HCT116 (cell line): ENCODE measurements at regions not wholly inside any gene's neighbourhood (a gene's known extent, or its start where the extent isn't known, plus 50 kb on each side); places are given as distances from the start of the nearest gene placed in this dataset.

ENCODE experiments used
- ATAC-seq: fragments of 200-7000 bp; cut with Tn5 transposase; 2 replicates; pipeline ENCODE4 v1.9.1; 2020; ENCODE audit warnings: mild to moderate bottlenecking, moderate library complexity
- BruUV-seq: library from RNA; stranded (reverse); fragments of 400-500 nt; replicated peaks from 2 replicates; lab custom pipeline; 2021; lab: Mats Ljungman, UMichigan
- CTCF ChIA-PET: fragments of 300-600 bp; sonication (Branson Sonifier 250); formaldehyde crosslinking; loops from one replicate; lab custom pipeline; 2021; ENCODE audit warnings: antibody characterized with exemption; lab: Charles Lee
- POLR2A ChIA-PET: fragments of 300-600, 350-600 bp; sonication (Branson Sonifier 250); formaldehyde crosslinking; loops from one replicate; lab custom pipeline; 2021; ENCODE audit warnings: antibody characterized with exemption; lab: Charles Lee
- RAD21 ChIA-PET, 2 experiments: fragments of 300-600 bp; sonication (Branson Sonifier 250); formaldehyde crosslinking; loops; one replicate each; lab custom pipeline; 2023; ENCODE audit warnings: low total read pairs in 2 of 2; ENCODE audit not compliant: uncharacterized antibody in 2 of 2, unreplicated experiment in 2 of 2, low non-redundant PET in 1 of 2; lab: Charles Lee
- DNase-seq: peaks from one replicate; pipeline ENCODE4 v3.0.0-alpha.2; 2010; ENCODE audit warnings: low read depth, low spot score
- H2AFZ ChIP-seq: fragments of 200-600 bp; shearing (Covaris generic), sonication (generic); 2 replicates; pipeline ENCODE4 v1.6.1; 2017; ENCODE audit warnings: low read depth, mixed run types, mixed read lengths, antibody characterized with exemption, low read length; ENCODE audit not compliant: poor library complexity, severe bottlenecking
- H3K27ac ChIP-seq: 2 replicates; pipeline ENCODE4 v1.5.1; 2012; ENCODE audit warnings: low read depth, low read length
- H3K27me3 ChIP-seq: fragments of 200-600 bp; sonication (generic); 2 replicates; pipeline ENCODE4 v1.6.1; 2016; ENCODE audit warnings: mixed run types, low read length, mixed read lengths; ENCODE audit not compliant: insufficient read depth
- H3K36me3 ChIP-seq, 2 experiments: fragments of 200-500 bp in 1 of 2; fragments of 200-600 bp in 1 of 2; sonication (Bioruptor generic) in 1 of 2; sonication (generic) in 1 of 2; 2 replicates each; pipeline versions ENCODE4 v1.5.1 to v1.6.1; 2014 to 2016; ENCODE audit warnings: low read length in 2 of 2, inconsistent platforms in 1 of 2, mixed read lengths in 1 of 2, mixed run types in 1 of 2; ENCODE audit not compliant: insufficient read depth in 2 of 2, control insufficient read depth in 1 of 2
- H3K4me1 ChIP-seq, 2 experiments: fragments of 200-600 bp in 1 of 2; sonication (generic) in 1 of 2; 2 replicates each; pipeline versions ENCODE4 v1.5.1 to v1.6.1; 2012 to 2017; ENCODE audit warnings: low read length in 2 of 2, inconsistent platforms in 1 of 2, mild to moderate bottlenecking in 1 of 2, mixed read lengths in 1 of 2, mixed run types in 1 of 2, moderate library complexity in 1 of 2; ENCODE audit not compliant: insufficient read depth in 2 of 2, control insufficient read depth in 1 of 2
- H3K4me2 ChIP-seq: fragments of 200-600 bp; sonication (generic); 2 replicates; pipeline ENCODE4 v1.6.1; 2017; ENCODE audit warnings: mixed run types, low read length, mixed read lengths
- H3K4me3 ChIP-seq, 2 experiments: fragments of 200-600 bp in 1 of 2; sonication (generic) in 1 of 2; replicated peaks in 1 of 2; 2 replicates each; pipeline ENCODE4 v1.5.1; 2011 to 2016; ENCODE audit warnings: low read length in 2 of 2, control low read depth in 1 of 2, low read depth in 1 of 2, mild to moderate bottlenecking in 1 of 2, mixed read lengths in 1 of 2, mixed run types in 1 of 2
- H3K79me2 ChIP-seq: fragments of 200-600 bp; sonication (generic); 2 replicates; pipeline ENCODE4 v1.6.1; 2017; ENCODE audit warnings: mild to moderate bottlenecking, mixed run types, low read length, moderate library complexity, mixed read lengths; ENCODE audit not compliant: insufficient read depth
- H3K9ac ChIP-seq: fragments of 200-600 bp; sonication (generic); 2 replicates; pipeline ENCODE4 v1.6.1; 2016; ENCODE audit warnings: low read length, mixed read lengths
- H3K9me2 ChIP-seq: fragments of 200-600 bp; sonication (generic), shearing (Covaris generic); 2 replicates; pipeline ENCODE4 v1.6.1; 2017; ENCODE audit warnings: mixed run types, mild to moderate bottlenecking, moderate library complexity; ENCODE audit not compliant: insufficient read depth
- H3K9me3 ChIP-seq, 2 experiments: fragments of 200-500 bp in 1 of 2; fragments of 200-600 bp in 1 of 2; sonication (Bioruptor generic) in 1 of 2; sonication (generic) in 1 of 2; 2 replicates each; pipeline ENCODE4 v1.6.1; 2014 to 2017; ENCODE audit warnings: low read length in 2 of 2, mixed read lengths in 2 of 2, inconsistent platforms in 1 of 2, low read depth in 1 of 2, mild to moderate bottlenecking in 1 of 2, mixed run types in 1 of 2, moderate library complexity in 1 of 2; ENCODE audit not compliant: control insufficient read depth in 1 of 2, insufficient read depth in 1 of 2
- H4K20me1 ChIP-seq: fragments of 200-600 bp; sonication (generic), shearing (Covaris generic); 2 replicates; pipeline ENCODE4 v1.6.1; 2017; ENCODE audit warnings: mixed run types, mild to moderate bottlenecking, moderate library complexity; ENCODE audit not compliant: insufficient read depth
- ATF3 ChIP-seq: IDR thresholded peaks from 2 replicates; pipeline ENCODE4 v1.6.1; 2012
- CBX3 ChIP-seq: IDR thresholded peaks from 2 replicates; pipeline ENCODE4 v1.6.1; 2012; ENCODE audit warnings: low read depth
- CEBPB ChIP-seq: IDR thresholded peaks from 2 replicates; pipeline ENCODE4 v1.6.1; 2012; ENCODE audit warnings: low read depth
- EGR1 ChIP-seq: IDR thresholded peaks from 2 replicates; pipeline ENCODE4 v1.6.1; 2012; ENCODE audit warnings: low read depth
- ELF1 ChIP-seq: IDR thresholded peaks from 2 replicates; pipeline ENCODE4 v1.6.1; 2012; ENCODE audit warnings: low read depth, borderline replicate concordance
- EZH2 ChIP-seq: fragments of 200-600 bp; sonication (generic); IDR thresholded peaks from 2 replicates; pipeline ENCODE4 v1.6.1; 2017; ENCODE audit warnings: antibody characterized with exemption, mixed run types
- JUND ChIP-seq: IDR thresholded peaks from 2 replicates; pipeline ENCODE4 v1.6.1; 2012
- POLR2A ChIP-seq: IDR thresholded peaks from 2 replicates; pipeline ENCODE4 v1.7.0; 2011; ENCODE audit warnings: borderline replicate concordance; ENCODE audit not compliant: insufficient read depth, insufficient read length; ENCODE audit errors: extremely low read depth
- POLR2AphosphoS5 ChIP-seq: IDR thresholded peaks from 2 replicates; pipeline ENCODE4 v1.6.1; 2011; ENCODE audit warnings: mild to moderate bottlenecking, low read depth, low read length, moderate library complexity
- RAD21 ChIP-seq: IDR thresholded peaks from 2 replicates; pipeline ENCODE4 v1.6.1; 2012; ENCODE audit warnings: low read depth, mild to moderate bottlenecking
- SIN3A ChIP-seq: IDR thresholded peaks from 2 replicates; pipeline ENCODE4 v1.6.1; 2012; ENCODE audit warnings: low read depth
- SP1 ChIP-seq: IDR thresholded peaks from 2 replicates; pipeline ENCODE4 v1.6.1; 2012; ENCODE audit warnings: low read depth
- YY1 ChIP-seq: IDR thresholded peaks from 2 replicates; pipeline ENCODE4 v1.6.1; 2011; ENCODE audit warnings: low read length, low read depth, moderate library complexity, mild to moderate bottlenecking; ENCODE audit not compliant: insufficient replicate concordance; ENCODE audit errors: extremely low read depth
- ZBTB33 ChIP-seq: IDR thresholded peaks from 2 replicates; pipeline ENCODE4 v1.6.1; 2011; ENCODE audit warnings: mild to moderate bottlenecking, low read length, moderate library complexity; ENCODE audit not compliant: insufficient replicate concordance; ENCODE audit errors: extremely low read depth
- ZFX ChIP-seq: fragments of 450-650 bp; IDR thresholded peaks from 2 replicates; pipeline ENCODE4 v1.6.1; 2017
- ZNF274 ChIP-seq: fragments of 200-500 bp; sonication (Bioruptor generic); IDR thresholded peaks from 2 replicates; pipeline ENCODE4 v1.6.1; 2014; ENCODE audit warnings: mild to moderate bottlenecking, low read depth, low read length, inconsistent platforms
- intact Hi-C: fragments of 100-400 bp; cut with micrococcal nuclease; formaldehyde crosslinking; loops from 2 replicates; pipeline ENCODE4 v1.10.0; 2022
- TF ChIP-seq, protein P1 (sequence below): IDR thresholded peaks from 2 replicates; pipeline ENCODE4 v1.6.1; 2012
- TF ChIP-seq, protein P2 (sequence below): IDR thresholded peaks from 2 replicates; pipeline ENCODE4 v1.6.1; 2012; ENCODE audit warnings: low read depth

DNA sequence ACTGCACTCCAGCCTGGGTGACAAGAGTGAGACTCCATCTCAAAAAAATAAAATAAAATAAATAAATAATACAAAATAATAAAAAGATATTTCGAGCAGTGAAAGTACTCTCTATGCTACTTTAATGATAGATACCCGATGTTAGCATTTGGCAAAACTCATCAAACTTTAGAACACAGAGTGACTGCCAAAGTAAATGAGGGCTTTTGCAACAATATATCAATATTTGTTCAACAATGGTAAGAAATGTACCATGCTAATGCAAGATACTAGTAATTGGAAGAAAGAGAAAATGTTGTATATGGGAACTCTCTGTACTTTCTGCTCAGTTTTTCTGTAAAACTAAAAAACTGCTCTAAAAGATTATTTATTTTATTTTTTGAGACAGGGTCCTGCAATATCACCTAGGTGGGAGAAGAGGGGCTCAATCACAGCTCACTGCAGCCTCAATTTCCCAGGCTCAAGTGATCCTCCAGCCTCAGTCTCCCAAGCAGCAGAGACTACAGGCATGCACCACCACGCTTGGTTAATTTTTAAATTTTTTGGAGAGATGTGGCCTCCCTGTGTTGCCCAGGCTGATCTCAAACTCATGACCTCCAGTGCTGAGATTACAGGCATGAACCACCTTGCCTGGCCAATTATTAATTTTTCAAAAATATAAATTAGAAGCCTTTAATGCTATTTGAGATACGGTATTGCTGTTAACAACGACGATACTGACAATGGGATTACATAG, 650.5 kb upstream of the NR2F2 start:
- POLR2A ChIA-PET = no interaction called here
- Histone ChIP-seq H3K4me2 (no peak overlapping the region), H3K4me1 (peaks cover 0 to 8% of the 10 kb centered on the region in 2 experiments; a peak in 2 of 4 replicates), H3K9me3 (no peaks in the 10 kb centered on the region), H4K20me1 (no peaks in the 10 kb centered on the region), H3K9ac (no peak overlapping the region)
- no peak for ATAC-seq
- TF ChIP-seq JUND (no peak), POLR2A (no peak), SIN3A (no peak), POLR2AphosphoS5 (no peak), ATF3 (no peak), CEBPB (no peak), ZNF274 (no peak), EZH2 (no peak), SP1 (no peak), CBX3 (no peak), EGR1 (no peak), YY1 (no peak), ELF1 (no peak), RAD21 (no peak), ZBTB33 (no peak), ZFX (no peak)
- TF ChIP-seq, protein P1, sequence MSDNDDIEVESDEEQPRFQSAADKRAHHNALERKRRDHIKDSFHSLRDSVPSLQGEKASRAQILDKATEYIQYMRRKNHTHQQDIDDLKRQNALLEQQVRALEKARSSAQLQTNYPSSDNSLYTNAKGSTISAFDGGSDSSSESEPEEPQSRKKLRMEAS = no peak
- TF ChIP-seq, protein P2, sequence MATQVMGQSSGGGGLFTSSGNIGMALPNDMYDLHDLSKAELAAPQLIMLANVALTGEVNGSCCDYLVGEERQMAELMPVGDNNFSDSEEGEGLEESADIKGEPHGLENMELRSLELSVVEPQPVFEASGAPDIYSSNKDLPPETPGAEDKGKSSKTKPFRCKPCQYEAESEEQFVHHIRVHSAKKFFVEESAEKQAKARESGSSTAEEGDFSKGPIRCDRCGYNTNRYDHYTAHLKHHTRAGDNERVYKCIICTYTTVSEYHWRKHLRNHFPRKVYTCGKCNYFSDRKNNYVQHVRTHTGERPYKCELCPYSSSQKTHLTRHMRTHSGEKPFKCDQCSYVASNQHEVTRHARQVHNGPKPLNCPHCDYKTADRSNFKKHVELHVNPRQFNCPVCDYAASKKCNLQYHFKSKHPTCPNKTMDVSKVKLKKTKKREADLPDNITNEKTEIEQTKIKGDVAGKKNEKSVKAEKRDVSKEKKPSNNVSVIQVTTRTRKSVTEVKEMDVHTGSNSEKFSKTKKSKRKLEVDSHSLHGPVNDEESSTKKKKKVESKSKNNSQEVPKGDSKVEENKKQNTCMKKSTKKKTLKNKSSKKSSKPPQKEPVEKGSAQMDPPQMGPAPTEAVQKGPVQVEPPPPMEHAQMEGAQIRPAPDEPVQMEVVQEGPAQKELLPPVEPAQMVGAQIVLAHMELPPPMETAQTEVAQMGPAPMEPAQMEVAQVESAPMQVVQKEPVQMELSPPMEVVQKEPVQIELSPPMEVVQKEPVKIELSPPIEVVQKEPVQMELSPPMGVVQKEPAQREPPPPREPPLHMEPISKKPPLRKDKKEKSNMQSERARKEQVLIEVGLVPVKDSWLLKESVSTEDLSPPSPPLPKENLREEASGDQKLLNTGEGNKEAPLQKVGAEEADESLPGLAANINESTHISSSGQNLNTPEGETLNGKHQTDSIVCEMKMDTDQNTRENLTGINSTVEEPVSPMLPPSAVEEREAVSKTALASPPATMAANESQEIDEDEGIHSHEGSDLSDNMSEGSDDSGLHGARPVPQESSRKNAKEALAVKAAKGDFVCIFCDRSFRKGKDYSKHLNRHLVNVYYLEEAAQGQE = no peak
- TF ChIP-seq, all 23 proteins: peak for 0
- Histone ChIP-seq H3K9me2 (no peaks in the 10 kb centered on the region), H3K4me3 (no peak overlapping the region), H3K36me3 (no peaks in the 10 kb centered on the region), H3K27ac (no peak overlapping the region), H3K79me2 (no peaks in the 10 kb centered on the region), H2AFZ (no peak overlapping the region), H3K27me3 (no peaks in the 10 kb centered on the region)
- ChIA-PET CTCF (no interaction called here), RAD21 (no interaction called here)
- intact Hi-C loops = no loop called here
- DNase-seq = no peak
- no TSS peak for BruUV-seq
